Cardiac muscle cell (in vitro differentiated cells and primary cell): ENCODE measurements at regions not wholly inside any gene's neighbourhood (a gene's known extent, or its start where the extent isn't known, plus 50 kb on each side); places are given as distances from the start of the nearest gene placed in this dataset.

Source experiments
- DNase-seq, 2 donors: peaks; one replicate each; pipeline versions ENCODE4 v3.0.0 to v3.0.0-alpha.2; 2010 to 2017; ENCODE audit warnings: low read depth in 1 of 2, low spot score in 1 of 2
- H3K27ac ChIP-seq: fragments of 200-600 bp; sonication (generic); 2 replicates; pipeline ENCODE4 v1.5.1; 2016
- H3K27me3 ChIP-seq: fragments of 200-600 bp; sonication (generic); 2 replicates; pipeline ENCODE4 v1.6.0; 2016; ENCODE audit warnings: control low read depth
- H3K36me3 ChIP-seq: fragments of 200-600 bp; sonication (generic); 2 replicates; pipeline ENCODE4 v1.5.1; 2016; ENCODE audit warnings: control low read depth
- H3K4me1 ChIP-seq: fragments of 200-600 bp; sonication (generic); 2 replicates; pipeline ENCODE4 v1.8.1; 2017; ENCODE audit warnings: low read depth, mild to moderate bottlenecking, mixed run types
- H3K4me3 ChIP-seq: fragments of 200-600 bp; sonication (generic); 2 replicates; pipeline ENCODE4 v1.5.1; 2016; ENCODE audit warnings: mild to moderate bottlenecking
- H3K9me3 ChIP-seq: fragments of 200-600 bp; sonication (generic); 2 replicates; pipeline ENCODE4 v1.5.1; 2017; ENCODE audit warnings: low read depth, mild to moderate bottlenecking, control low read depth
- TF ChIP-seq, protein P1 (sequence below): IDR thresholded peaks from 2 replicates; pipeline ENCODE4 v1.5.1; 2012; ENCODE audit warnings: low read depth, mild to moderate bottlenecking, low read length

- TF ChIP-seq, protein P1, sequence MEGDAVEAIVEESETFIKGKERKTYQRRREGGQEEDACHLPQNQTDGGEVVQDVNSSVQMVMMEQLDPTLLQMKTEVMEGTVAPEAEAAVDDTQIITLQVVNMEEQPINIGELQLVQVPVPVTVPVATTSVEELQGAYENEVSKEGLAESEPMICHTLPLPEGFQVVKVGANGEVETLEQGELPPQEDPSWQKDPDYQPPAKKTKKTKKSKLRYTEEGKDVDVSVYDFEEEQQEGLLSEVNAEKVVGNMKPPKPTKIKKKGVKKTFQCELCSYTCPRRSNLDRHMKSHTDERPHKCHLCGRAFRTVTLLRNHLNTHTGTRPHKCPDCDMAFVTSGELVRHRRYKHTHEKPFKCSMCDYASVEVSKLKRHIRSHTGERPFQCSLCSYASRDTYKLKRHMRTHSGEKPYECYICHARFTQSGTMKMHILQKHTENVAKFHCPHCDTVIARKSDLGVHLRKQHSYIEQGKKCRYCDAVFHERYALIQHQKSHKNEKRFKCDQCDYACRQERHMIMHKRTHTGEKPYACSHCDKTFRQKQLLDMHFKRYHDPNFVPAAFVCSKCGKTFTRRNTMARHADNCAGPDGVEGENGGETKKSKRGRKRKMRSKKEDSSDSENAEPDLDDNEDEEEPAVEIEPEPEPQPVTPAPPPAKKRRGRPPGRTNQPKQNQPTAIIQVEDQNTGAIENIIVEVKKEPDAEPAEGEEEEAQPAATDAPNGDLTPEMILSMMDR, result no peak
- H3K27me3 ChIP-seq, result no peaks in the 10 kb centered on the region
- DNase-seq, result no peak
Observed at GRCh38 chr3:126253072-126253471, 72.7 kb upstream of the ALDH1L1 start.

GRCh38 chr3:126252373-126252772 is 72.0 kb upstream of the ALDH1L1 start:
- Histone ChIP-seq H3K9me3 (no peaks in the 10 kb centered on the region), H3K27ac (no peak overlapping the region), H3K4me3 (no peak overlapping the region), H3K4me1 (no peaks in the 10 kb centered on the region), H3K27me3 (no peaks in the 10 kb centered on the region), H3K36me3 (no peaks in the 10 kb centered on the region)
- TF ChIP-seq, protein P1, result no peak
- no peak for DNase-seq

More at GRCh38 chr3:126253072-126253471, 72.7 kb upstream of the ALDH1L1 start:
- H3K9me3 ChIP-seq, result no peaks in the 10 kb centered on the region
- H3K4me3 ChIP-seq, result no peak overlapping the region
- no peak overlapping the region for H3K27ac ChIP-seq
- no peaks in the 10 kb centered on the region for H3K4me1 ChIP-seq
- no peaks in the 10 kb centered on the region for H3K36me3 ChIP-seq

DNA sequence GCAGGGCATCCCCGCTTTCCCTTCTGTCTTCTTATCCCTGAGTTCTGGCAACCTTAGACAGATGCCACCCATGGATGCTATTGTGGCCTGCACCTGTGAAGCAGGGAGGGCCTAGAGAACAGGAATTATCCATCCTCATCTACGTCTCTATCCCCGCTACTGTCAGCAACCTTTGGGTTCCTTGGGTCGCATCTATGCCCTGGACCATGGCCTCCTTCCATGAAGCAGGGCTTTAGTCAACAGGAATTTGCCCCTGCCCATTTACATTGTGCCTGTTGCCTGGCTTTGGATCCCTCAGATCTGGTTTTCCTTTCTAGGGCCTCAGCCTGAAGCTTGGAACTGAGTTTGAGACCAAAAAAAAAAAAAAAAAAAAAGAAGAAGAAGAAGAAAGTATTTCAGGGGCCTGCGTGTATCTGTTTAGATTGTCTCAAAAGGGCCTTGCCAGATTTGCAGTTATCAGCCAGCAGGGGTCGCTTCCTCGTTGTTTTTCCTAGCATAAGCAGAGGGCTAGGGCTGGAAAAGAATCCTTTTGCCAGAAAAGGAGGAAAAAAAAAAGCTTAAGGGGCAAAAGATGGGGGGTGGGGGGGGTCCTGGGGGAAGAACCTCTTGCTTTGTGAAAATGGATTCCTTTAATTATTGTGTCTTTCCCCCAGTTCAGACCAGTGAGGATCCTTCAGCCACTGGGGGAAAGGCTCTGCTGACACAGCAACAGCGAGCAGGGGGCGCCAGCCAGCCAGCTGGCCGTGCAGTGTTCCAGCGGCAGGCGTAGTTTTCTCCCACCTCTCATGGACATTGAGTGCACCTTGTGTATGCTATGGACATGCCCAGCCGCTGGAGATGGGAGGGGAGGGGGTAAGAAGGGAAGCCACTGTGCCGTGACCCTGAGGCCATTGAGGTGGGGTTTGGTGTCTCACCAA is 65.7 kb upstream of the ALDH1L1 start:
- no peaks in the 10 kb centered on the region for H3K36me3 ChIP-seq
- no peaks in the 10 kb centered on the region for H3K27me3 ChIP-seq
- H3K27ac ChIP-seq, result no peak overlapping the region
- TF ChIP-seq, protein P1, result peak; percentile 62
- DNase-seq, result peak; percentile 36 to 79
- H3K4me3 ChIP-seq, result no peak overlapping the region
- no peaks in the 10 kb centered on the region for H3K4me1 ChIP-seq
- no peaks in the 10 kb centered on the region for H3K9me3 ChIP-seq
